Stimulated activated CD4-positive, alpha-beta T cell treated with anti-CD3 and anti-CD28 coated beads, Interleukin-1b, Interleukin-23, amount 100 ng/mL, for 24 hours (primary cell): ENCODE measurements at regions not wholly inside any gene's neighbourhood (a gene's known extent, or its start where the extent isn't known, plus 50 kb on each side); places are given as distances from the start of the nearest gene placed in this dataset.
A peak's percentile ranks its signal among the peaks of the same experiment; 100 is the strongest.
"Not testable (repeated sequence)": the region's sequence is repeated elsewhere in the genome, so short reads cannot be mapped to it uniquely, and the experiment has no call there.

Source experiments
- DNase-seq, 4 experiments: peaks; one replicate each; pipeline ENCODE4 v3.0.0-alpha.2; 2020; ENCODE audit warnings: low read depth in 4 of 4, low spot score in 1 of 4

- no peak for DNase-seq
Measured at GRCh38 chr6:137968901-137969300, 101.8 kb downstream of the TNFAIP3 start.

DNA sequence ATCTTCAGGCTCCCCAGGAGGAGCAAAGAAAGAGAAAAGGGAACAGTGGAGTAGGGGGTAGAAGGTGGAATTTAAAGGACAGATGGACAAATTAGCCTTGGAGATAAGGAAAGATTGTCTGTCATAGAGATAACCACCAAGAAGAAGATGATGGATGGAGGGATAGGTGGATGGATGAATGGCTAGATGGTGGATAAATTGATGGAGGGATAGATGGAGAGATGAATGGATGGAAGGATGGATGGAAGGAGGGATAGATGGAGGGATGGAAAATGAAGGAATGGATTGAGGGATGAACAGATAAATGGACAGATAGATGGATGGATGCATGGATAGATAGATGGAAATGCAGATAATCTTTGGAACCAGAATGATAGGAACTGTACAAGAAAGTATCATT, 102.8 kb downstream of the TNFAIP3 start:
- DNase-seq: no peak

DNA sequence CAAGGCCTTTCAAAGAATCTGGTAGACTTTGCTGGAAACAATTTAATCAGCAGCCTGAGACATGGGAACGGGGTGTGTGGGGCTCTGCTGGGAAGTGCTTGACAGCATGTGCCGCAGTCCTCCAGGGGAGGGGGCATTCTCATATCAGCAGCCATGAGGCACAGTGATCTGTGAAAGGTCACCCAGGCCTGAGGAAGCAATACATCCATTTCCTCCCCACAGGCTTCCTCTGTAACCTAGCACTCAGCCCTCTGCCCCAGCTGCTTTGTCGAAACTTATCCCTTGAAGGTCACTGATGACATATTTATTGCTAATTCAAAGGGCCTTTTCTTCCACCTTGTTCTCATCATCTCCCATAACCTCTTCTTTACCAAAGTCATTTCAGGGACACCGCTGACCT, 103.3 kb downstream of the TNFAIP3 start:
- no peak for DNase-seq

DNA sequence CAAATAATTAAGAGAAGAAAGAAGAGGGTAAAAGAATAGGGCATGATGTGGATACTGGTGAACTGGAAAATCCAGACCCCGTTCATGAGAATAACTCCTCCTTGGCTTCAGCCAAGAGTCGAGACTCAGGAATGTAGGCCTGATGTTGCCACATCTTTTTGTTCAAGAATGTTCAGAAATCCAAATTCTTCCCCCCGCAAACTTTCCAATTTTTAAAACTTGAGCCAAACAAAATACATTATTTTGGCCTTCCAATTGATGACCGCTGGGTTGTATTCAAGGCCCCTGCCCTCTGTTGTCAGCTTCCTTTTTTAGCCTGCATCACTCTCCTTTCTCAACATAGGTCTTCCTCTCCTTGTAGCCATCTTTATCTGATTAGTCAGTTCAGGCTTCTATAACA, 106.1 kb downstream of the TNFAIP3 start:
- no peak for DNase-seq

DNA sequence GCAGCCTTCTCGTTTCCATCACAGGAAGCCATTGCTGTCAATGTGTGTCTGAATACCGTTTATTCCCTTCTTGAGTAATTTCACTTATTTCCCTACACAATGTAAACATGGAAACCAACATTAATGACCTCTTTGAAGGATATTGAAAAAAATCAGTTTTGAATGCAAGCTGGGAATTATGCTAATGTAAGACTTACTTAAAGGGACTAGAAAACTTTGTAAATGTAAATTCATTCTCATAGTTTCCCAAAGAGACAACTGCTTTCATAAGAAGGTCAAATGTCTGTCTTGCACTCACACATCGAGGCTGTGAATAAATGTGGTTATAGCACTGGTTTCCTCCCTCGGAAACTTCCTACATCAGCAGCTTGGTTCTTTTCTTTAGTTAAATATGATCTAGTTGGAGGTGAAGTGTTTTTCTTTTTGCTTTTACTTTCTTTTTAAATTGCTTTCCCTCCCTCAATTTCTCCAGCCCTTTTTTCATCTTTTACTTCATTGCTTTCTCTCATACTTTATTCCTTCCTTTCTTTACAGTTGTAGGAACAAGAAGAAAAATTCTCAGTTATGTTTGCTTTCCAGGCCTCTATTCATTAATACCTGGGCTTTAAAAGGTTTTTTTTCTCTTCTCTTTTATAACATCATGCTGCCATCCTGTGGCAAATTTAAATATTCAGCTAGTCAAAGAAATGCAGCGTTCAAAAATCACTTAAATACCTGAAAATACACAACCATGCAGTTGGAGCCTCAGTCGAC, 108.3 kb downstream of the TNFAIP3 start:
- DNase-seq: no peak

DNA sequence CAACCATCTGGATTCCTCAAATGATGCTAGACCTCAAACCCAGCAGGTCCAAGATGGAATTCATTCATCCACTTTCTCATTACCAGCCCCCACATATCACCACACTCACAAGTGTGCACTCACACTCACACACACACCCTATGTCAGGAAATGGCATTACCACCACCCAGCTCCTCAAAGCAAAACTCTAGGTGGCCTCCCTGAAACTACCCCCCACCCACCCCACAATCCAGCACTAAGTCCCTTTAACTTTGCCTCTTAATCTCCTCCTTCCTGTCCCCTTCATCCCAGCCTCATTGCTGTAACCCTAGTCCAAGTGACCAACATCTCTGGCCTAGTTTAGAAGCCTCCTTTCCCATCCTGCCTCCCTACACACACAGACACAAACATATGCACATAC, 109.4 kb downstream of the TNFAIP3 start:
- no peak for DNase-seq

DNA sequence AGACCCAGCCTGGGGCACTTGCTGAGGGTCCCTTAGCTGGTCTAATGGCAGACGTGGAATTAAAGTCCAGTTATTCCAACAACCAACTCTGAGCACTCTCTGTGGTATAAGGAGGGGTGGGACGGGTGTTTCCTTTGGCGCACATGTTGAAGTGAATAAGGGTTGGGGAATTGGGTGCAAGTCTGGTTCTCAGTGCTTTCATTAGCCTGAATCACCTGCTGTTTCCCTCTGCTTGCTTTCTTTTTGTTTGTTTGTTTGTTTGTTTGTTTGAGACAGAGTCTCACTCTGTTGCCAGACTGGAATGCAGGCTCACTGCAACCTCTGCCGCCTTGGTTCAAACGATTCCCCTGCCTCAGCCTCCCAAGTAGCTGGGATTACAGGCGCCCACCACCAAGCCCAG, 110.1 kb downstream of the TNFAIP3 start:
- no peak for DNase-seq

- DNase-seq: no peak
Measured at GRCh38 chr6:137977814-137978213, 110.8 kb downstream of the TNFAIP3 start.

- no peak for DNase-seq
Measured at GRCh38 chr6:137978252-137978896, 111.3 kb downstream of the TNFAIP3 start.

GRCh38 chr6:137979263-137979662, 112.2 kb downstream of the TNFAIP3 start:
- not testable (repeated sequence) for DNase-seq

DNA sequence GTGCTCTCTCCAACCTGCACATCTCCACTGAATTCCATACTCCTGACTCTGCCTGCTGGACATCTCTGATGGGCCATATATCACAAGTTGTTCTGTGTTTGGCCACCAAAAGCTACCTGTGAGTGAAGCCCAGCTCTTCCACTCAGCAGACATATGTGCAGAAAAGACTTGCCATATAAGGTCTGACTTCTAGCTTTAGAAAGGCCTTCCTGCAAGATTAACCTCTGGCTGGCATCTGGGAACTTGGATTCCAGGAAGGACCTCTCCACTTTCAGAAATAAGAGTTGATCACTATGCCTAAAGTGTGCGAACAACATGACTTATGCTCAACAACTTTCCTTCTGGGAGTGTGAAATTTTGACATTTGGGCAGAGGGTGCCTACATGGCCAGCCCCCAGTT, 113.7 kb downstream of the TNFAIP3 start:
- no peak for DNase-seq

DNA sequence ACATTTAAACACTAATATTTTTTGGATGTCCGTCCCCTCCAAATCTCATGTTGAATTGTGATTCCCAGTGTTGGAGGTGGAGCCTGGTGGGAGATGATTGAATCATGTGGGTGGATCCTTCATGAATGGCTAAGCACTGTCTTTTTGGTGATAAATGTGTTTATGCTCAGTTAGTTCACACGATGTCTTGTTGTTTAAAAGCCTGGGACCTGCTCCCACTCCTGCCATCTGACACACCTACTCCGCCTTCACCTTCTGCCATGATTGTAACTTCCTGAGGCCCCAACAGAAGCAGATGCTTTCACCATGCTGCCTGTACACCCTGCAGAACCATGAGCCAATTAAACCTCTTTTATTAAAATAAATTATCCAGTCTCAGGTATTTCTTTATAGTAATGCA, 114.7 kb downstream of the TNFAIP3 start:
- DNase-seq: no peak

DNA sequence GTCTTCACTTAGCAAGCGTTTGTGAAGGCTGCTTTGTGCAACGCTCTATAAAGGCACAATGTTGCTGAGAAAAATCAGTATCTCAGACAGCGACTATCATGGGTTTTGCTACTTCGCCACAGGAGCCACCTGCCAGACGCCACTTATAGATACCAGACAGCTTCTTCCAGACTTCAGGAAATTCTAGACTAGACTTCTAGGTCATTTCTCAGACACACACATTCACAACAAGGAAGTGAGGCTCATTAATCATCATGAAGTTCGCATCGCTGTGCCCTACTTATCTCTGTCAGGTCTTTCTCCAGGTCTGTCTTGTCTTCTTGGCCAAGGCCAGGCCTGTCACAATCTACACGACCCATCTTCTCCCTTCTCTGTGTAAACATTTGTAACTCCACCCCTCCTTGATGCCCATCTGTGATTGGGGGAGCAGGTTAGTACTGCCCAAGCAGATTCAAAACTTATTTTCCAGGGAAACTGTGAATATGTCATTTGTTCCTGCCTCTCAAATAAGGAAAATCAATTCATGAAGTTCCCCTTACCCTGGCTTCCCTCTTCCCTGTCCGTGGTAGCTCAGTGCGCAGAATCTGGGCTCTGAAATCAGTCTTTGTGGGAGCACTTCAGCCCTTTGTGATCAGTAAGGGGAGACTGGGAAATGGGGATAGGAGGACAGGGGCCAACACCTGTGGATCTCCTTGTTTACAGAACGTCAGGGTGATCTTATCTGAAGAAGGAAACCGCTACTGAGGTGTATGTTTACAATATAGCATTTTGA, 115.5 kb downstream of the TNFAIP3 start:
- DNase-seq: no peak

- no peak for DNase-seq
Measured at GRCh38 chr6:137983269-137983668, 116.2 kb downstream of the TNFAIP3 start.

GRCh38 chr6:137989664-137990063, 117.6 kb downstream of the PERP start:
- no peak for DNase-seq

- no peak for DNase-seq
Measured at GRCh38 chr6:137995371-137995770, 111.8 kb downstream of the PERP start.

GRCh38 chr6:137998461-137999019, 108.7 kb downstream of the PERP start:
- DNase-seq: no peak

DNA sequence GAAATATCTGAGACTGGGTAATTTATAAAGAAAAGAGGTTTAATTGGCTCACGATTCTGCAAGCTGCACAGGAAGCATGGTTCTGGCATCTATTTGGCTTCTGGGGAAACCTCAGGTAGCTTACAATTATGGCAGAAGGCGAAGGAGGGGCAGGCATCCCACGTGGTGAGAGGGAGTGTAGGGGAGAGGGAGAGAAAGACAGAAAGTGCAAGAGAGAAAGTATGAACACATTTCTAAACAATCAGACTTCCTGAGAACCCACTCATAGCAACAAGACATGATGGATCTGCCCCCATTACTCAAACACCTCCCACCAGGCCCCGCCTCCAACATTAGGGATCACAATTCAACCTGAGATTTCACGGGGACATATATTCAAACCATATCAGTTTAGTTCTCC, 107.4 kb downstream of the PERP start:
- DNase-seq: no peak

DNA sequence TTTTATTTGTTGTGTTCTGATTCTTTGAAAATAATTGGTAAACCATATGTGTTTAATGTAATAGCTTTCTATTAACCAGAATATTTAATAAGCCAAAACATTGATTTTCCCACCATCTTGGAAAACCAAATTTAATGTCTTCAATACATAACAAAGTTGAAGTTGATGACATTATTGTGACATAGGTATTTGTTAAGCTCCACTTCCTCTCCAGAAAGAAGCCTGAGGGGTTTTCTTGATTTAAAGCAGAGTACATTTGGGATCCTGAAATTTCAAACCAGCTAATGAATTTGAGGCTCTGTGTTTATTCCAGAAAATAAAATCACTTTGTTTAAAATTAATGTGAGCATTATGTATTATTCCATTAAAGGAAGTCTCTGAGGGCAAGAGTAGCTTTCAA, 106.3 kb downstream of the PERP start:
- no peak for DNase-seq

DNA sequence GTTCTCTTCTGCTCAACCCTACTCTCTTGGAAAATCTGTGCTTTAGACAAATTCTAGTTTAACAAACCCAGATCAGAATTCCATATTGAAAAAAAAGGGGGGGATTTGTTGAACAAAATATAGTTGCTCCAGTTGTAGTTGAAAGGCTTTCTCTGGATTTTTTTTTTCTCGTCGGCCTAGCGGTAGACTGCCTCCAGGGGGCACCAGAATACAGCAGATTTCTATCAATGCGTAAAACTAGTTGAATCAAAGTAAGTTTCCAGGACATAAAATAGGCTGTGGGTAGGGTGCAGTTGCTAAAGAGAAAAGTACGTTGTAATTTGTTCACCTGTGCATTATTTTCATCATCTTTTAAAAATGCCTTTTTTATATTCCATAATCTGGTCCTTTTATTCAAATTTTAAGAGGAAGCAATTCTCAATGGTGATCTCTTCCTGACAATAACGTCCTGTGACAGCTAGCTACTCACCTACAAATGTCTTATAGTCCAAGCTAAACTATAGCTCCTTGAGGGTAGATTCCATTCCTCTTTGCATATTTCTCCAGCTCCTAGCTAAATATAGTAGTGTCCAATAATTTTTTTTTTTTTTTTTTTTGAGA, 105.4 kb downstream of the PERP start:
- peak; percentile 25 to 43 (median 38) for DNase-seq
